ENCODE measurements at regions not wholly inside any gene's neighbourhood (a gene's known extent, or its start where the extent isn't known, plus 50 kb on each side); places are given as distances from the start of the nearest gene placed in this dataset.

GRCh38 chr12:42010257-42010656 is 134.4 kb downstream of the GXYLT1 start:
- no peaks in the 10 kb centered on the region for H3K36me3 ChIP-seq (ENCODE audit: control insufficient read depth, insufficient read depth, low read length)
- no peaks in the 10 kb centered on the region; the same call in 1 of the 2 replicates for H3K27me3 ChIP-seq (replicated peaks; ENCODE audit: control insufficient read depth, insufficient read depth, low read length)
- no peak overlapping the region for H3K4me3 ChIP-seq (replicated peaks; ENCODE audit: low read depth, low read length)
- no peak for DNase-seq (ENCODE audit: extremely low read depth, insufficient read length)
- no peak for TF ChIP-seq CTCF (IDR thresholded peaks at IDR 0.05; ENCODE audit: insufficient read depth, low read length, poor library complexity, severe bottlenecking)

GRCh38 chr12:42008996-42009395 is 135.7 kb downstream of the GXYLT1 start:
- TF ChIP-seq CTCF (IDR thresholded peaks at IDR 0.05; ENCODE audit: insufficient read depth, low read length, poor library complexity, severe bottlenecking) = no peak
- H3K27me3 ChIP-seq (replicated peaks; ENCODE audit: control insufficient read depth, insufficient read depth, low read length) = no peaks in the 10 kb centered on the region
- H3K36me3 ChIP-seq (ENCODE audit: control insufficient read depth, insufficient read depth, low read length) = no peaks in the 10 kb centered on the region
- no peak overlapping the region for H3K4me3 ChIP-seq (replicated peaks; ENCODE audit: low read depth, low read length)
- no peak for DNase-seq (ENCODE audit: extremely low read depth, insufficient read length)

GRCh38 chr12:42003031-42003430 is 141.6 kb downstream of the GXYLT1 start:
- H3K4me3 ChIP-seq (replicated peaks; ENCODE audit: low read depth, low read length) = no peak overlapping the region
- H3K36me3 ChIP-seq (ENCODE audit: control insufficient read depth, insufficient read depth, low read length) = no peaks in the 10 kb centered on the region
- no peaks in the 10 kb centered on the region for H3K27me3 ChIP-seq (replicated peaks; ENCODE audit: control insufficient read depth, insufficient read depth, low read length)
- no peak for TF ChIP-seq CTCF (IDR thresholded peaks at IDR 0.05; ENCODE audit: insufficient read depth, low read length, poor library complexity, severe bottlenecking)
- DNase-seq (ENCODE audit: extremely low read depth, insufficient read length) = no peak

- Histone ChIP-seq H3K4me3 (replicated peaks; ENCODE audit: low read depth, low read length) (no peak overlapping the region), H3K27me3 (replicated peaks; ENCODE audit: control insufficient read depth, insufficient read depth, low read length) (no peaks in the 10 kb centered on the region; the same call in 1 of the 2 replicates), H3K36me3 (ENCODE audit: control insufficient read depth, insufficient read depth, low read length) (no peaks in the 10 kb centered on the region)
- DNase-seq (ENCODE audit: extremely low read depth, insufficient read length) = no peak
- TF ChIP-seq CTCF (IDR thresholded peaks at IDR 0.05; ENCODE audit: insufficient read depth, low read length, poor library complexity, severe bottlenecking) = no peak
Observed at GRCh38 chr12:42002563-42002962, 142.1 kb downstream of the GXYLT1 start.

GRCh38 chr12:41998436-41998835 is 146.2 kb downstream of the GXYLT1 start:
- TF ChIP-seq CTCF (IDR thresholded peaks at IDR 0.05; ENCODE audit: insufficient read depth, low read length, poor library complexity, severe bottlenecking) = no peak
- no peaks in the 10 kb centered on the region for H3K36me3 ChIP-seq (ENCODE audit: control insufficient read depth, insufficient read depth, low read length)

GRCh38 chr12:41993283-41993682 is 151.4 kb downstream of the GXYLT1 start:
- H3K27me3 ChIP-seq (replicated peaks; ENCODE audit: control insufficient read depth, insufficient read depth, low read length) = no peaks in the 10 kb centered on the region; the same call in 1 of the 2 replicates
- no peaks in the 10 kb centered on the region for H3K36me3 ChIP-seq (ENCODE audit: control insufficient read depth, insufficient read depth, low read length)
- DNase-seq (ENCODE audit: extremely low read depth, insufficient read length) = no peak
- no peak overlapping the region for H3K4me3 ChIP-seq (replicated peaks; ENCODE audit: low read depth, low read length)
- TF ChIP-seq CTCF (IDR thresholded peaks at IDR 0.05; ENCODE audit: insufficient read depth, low read length, poor library complexity, severe bottlenecking) = no peak

More at GRCh38 chr12:41998436-41998835, 146.2 kb downstream of the GXYLT1 start:
- DNase-seq (ENCODE audit: extremely low read depth, insufficient read length) = no peak
- Histone ChIP-seq H3K27me3 (replicated peaks; ENCODE audit: control insufficient read depth, insufficient read depth, low read length) (no peaks in the 10 kb centered on the region; the same call in 1 of the 2 replicates), H3K4me3 (replicated peaks; ENCODE audit: low read depth, low read length) (no peak overlapping the region)
